IMR-90 (cell line): ENCODE measurements at regions not wholly inside any gene's neighbourhood (a gene's known extent, or its start where the extent isn't known, plus 50 kb on each side); places are given as distances from the start of the nearest gene placed in this dataset.

Experiments used
- ATAC-seq: fragments of 200-7000 bp; cut with Tn5 transposase; 2 replicates; pipeline ENCODE4 v1.9.1; 2020; ENCODE audit warnings: low read depth, mild to moderate bottlenecking, moderate library complexity
- BruUV-seq: library from RNA; stranded (reverse); fragments of 400-500 nt; replicated peaks from 2 replicates; lab custom pipeline; 2021; lab: Mats Ljungman, UMichigan
- CTCF ChIA-PET: fragments of 300-600 bp; formaldehyde crosslinking; extraction: SDS; loops from one replicate; lab custom pipeline; 2021; ENCODE audit warnings: antibody characterized with exemption; lab: Yijun Ruan, JAX
- POLR2A ChIA-PET: fragments of 300-600 bp; sonication (Branson Sonifier 250); formaldehyde crosslinking; loops from one replicate; lab custom pipeline; 2022; ENCODE audit warnings: antibody characterized with exemption; ENCODE audit not compliant: unreplicated experiment; lab: Charles Lee
- DNase-seq: peaks from one replicate; pipeline ENCODE4 v3.0.0; 2013
- H2AFZ ChIP-seq: replicated peaks from 2 replicates; pipeline ENCODE3; 2013; ENCODE audit warnings: low read length, mild to moderate bottlenecking; ENCODE audit not compliant: poor library complexity
- H2AK5ac ChIP-seq: 2 replicates; pipeline ENCODE4 v1.6.1; 2013; ENCODE audit warnings: low read depth, low read length, inconsistent platforms
- H2AK9ac ChIP-seq: replicated peaks from 2 replicates; pipeline ENCODE3; 2013; ENCODE audit warnings: mild to moderate bottlenecking, low read depth, low read length, moderate library complexity; ENCODE audit not compliant: poor library complexity
- H2BK120ac ChIP-seq: 2 replicates; pipeline ENCODE4 v1.6.1; 2013; ENCODE audit warnings: low read depth, low read length, inconsistent platforms
- H2BK15ac ChIP-seq: 3 replicates; pipeline ENCODE4 v1.6.1; 2013; ENCODE audit warnings: low read depth, low read length, inconsistent platforms
- H2BK20ac ChIP-seq: 2 replicates; pipeline ENCODE4 v1.6.1; 2013; ENCODE audit warnings: low read depth, mild to moderate bottlenecking, inconsistent platforms, low read length, moderate library complexity
- H2BK5ac ChIP-seq: 2 replicates; pipeline ENCODE4 v1.6.1; 2013; ENCODE audit warnings: mild to moderate bottlenecking, low read depth, low read length, inconsistent platforms; ENCODE audit not compliant: poor library complexity, severe bottlenecking
- H3K14ac ChIP-seq: replicated peaks from 2 replicates; pipeline ENCODE4 v1.6.1; 2013; ENCODE audit warnings: low read depth, low read length, inconsistent platforms
- H3K18ac ChIP-seq: 2 replicates; pipeline ENCODE4 v1.6.1; 2013; ENCODE audit warnings: low read depth, low read length, control low read depth
- H3K23ac ChIP-seq: 2 replicates; pipeline ENCODE4 v1.6.1; 2013; ENCODE audit warnings: low read depth, low read length, inconsistent platforms
- H3K27ac ChIP-seq: 2 replicates; pipeline ENCODE4 v1.5.1; 2013; ENCODE audit warnings: mild to moderate bottlenecking, control low read depth, low read length; ENCODE audit not compliant: insufficient read depth
- H3K27me3 ChIP-seq: 2 replicates; pipeline ENCODE4 v1.6.1; 2013; ENCODE audit warnings: low read length; ENCODE audit not compliant: control insufficient read depth, insufficient read depth
- H3K36me3 ChIP-seq: 2 replicates; pipeline ENCODE4 v1.6.1; 2013; ENCODE audit warnings: low read length, mixed read lengths; ENCODE audit not compliant: control insufficient read depth, insufficient read depth
- H3K4ac ChIP-seq: 2 replicates; pipeline ENCODE4 v1.6.1; 2013; ENCODE audit warnings: low read depth, low read length, inconsistent platforms
- H3K4me1 ChIP-seq: 2 replicates; pipeline ENCODE4 v1.6.1; 2013; ENCODE audit warnings: low read length, mixed read lengths; ENCODE audit not compliant: control insufficient read depth, insufficient read depth
- H3K4me2 ChIP-seq: 2 replicates; pipeline ENCODE4 v1.6.1; 2013; ENCODE audit warnings: low read depth, mild to moderate bottlenecking, control low read depth, low read length, moderate library complexity
- H3K4me3 ChIP-seq: 2 replicates; pipeline ENCODE4 v1.5.1; 2013; ENCODE audit warnings: low read depth, mild to moderate bottlenecking, control low read depth, low read length, moderate library complexity; ENCODE audit not compliant: insufficient read depth
- H3K56ac ChIP-seq: 2 replicates; pipeline ENCODE4 v1.6.1; 2013; ENCODE audit warnings: low read length, inconsistent platforms; ENCODE audit not compliant: insufficient read depth; ENCODE audit errors: extremely low read depth
- H3K79me1 ChIP-seq, 2 experiments: 2 replicates each; pipeline ENCODE4 v1.6.1; 2013; ENCODE audit warnings: low read length in 2 of 2, inconsistent platforms in 1 of 2, low read depth in 1 of 2
- H3K9ac ChIP-seq: 2 replicates; pipeline ENCODE4 v1.6.1; 2013; ENCODE audit warnings: low read depth, low read length, control low read depth
- H3K9me1 ChIP-seq: 2 replicates; pipeline ENCODE4 v1.6.1; 2013; ENCODE audit warnings: low read length, inconsistent platforms; ENCODE audit not compliant: insufficient read depth
- H3K9me3 ChIP-seq: 2 replicates; pipeline ENCODE4 v1.6.1; 2013; ENCODE audit warnings: low read length; ENCODE audit not compliant: control insufficient read depth, insufficient read depth
- H4K20me1 ChIP-seq: 2 replicates; pipeline ENCODE4 v1.6.1; 2013; ENCODE audit warnings: low read length, inconsistent platforms; ENCODE audit not compliant: insufficient read depth
- H4K5ac ChIP-seq: 2 replicates; pipeline ENCODE4 v1.6.1; 2013; ENCODE audit warnings: mild to moderate bottlenecking, low read depth, low read length, control low read depth
- H4K8ac ChIP-seq, 2 experiments: 2 replicates each; pipeline ENCODE4 v1.6.1; 2013; ENCODE audit warnings: low read depth in 2 of 2, low read length in 2 of 2, control low read depth in 1 of 2, inconsistent platforms in 1 of 2
- H4K91ac ChIP-seq: 2 replicates; pipeline ENCODE4 v1.6.1; 2013; ENCODE audit warnings: low read depth, low read length, inconsistent platforms; ENCODE audit not compliant: insufficient read depth
- CTCF ChIP-seq: conservative IDR thresholded peaks from 2 replicates; pipeline ENCODE4 v1.5.1; 2012; ENCODE audit warnings: mild to moderate bottlenecking, low read depth, low read length, improper control_type of control experiment
- MAFK ChIP-seq: IDR thresholded peaks from 2 replicates; pipeline ENCODE4 v1.6.1; 2012; ENCODE audit warnings: low read depth, low read length, improper control_type of control experiment
- RAD21 ChIP-seq: IDR thresholded peaks from 2 replicates; pipeline ENCODE4 v1.6.1; 2012; ENCODE audit warnings: low read length, improper control_type of control experiment
- WGBS, 2 experiments: methylation state at CpG; one replicate each; pipeline versions ENCODE4 v1.1.5 to v1.1.7; 2013; ENCODE audit warnings: missing lambda C conversion rate in 2 of 2; ENCODE audit not compliant: insufficient read length in 1 of 2; ENCODE audit errors: extremely low coverage in 2 of 2; 5-methylcytosine and 5-hydroxymethylcytosine counted together
- dilution Hi-C: fragments of 300-500 bp; cut with HindIII; formaldehyde crosslinking; loops from one replicate; pipeline ENCODE4 v1.14.3; 2018; ENCODE audit warnings: low sequenced_read_pairs; ENCODE audit not compliant: unreplicated experiment
- in situ Hi-C: fragments of 300-500 bp; cut with MboI; formaldehyde crosslinking; loops from 3 replicates; pipeline ENCODE4 v1.14.3; 2019; ENCODE audit warnings: low sequenced_read_pairs, inconsistent platforms, mixed read lengths
- intact Hi-C: fragments of 100-400 bp; cut with micrococcal nuclease; formaldehyde crosslinking; loops from 2 replicates; pipeline ENCODE4 v1.10.0; 2022

DNA sequence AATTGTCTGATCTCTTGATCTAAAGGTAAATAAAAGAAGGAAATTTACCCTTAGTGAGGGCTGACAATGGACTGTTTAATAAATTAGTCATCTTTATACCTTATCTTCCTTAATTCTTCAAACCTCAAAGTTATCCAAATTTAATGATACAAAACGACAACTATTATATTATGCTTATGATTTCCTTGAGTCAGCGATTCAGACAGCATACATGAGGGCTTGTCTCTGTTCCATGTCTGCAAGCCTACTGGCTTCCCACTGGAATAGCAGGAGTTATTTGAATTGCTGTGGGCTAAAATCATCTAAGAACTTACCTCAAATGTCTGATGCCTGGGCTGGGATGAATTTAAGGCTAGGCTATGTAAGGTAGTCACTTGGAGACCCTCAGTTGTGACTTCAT, 197.2 kb upstream of the MDGA2 start:
- no peaks in the 10 kb centered on the region for H3K4me1 ChIP-seq
- no peak overlapping the region for H2BK5ac ChIP-seq
- no peak overlapping the region for H2AK5ac ChIP-seq
- H2AK9ac ChIP-seq, result no peak overlapping the region
- peaks cover 1% of the 10 kb centered on the region; the same call in 1 of the 2 replicates for H3K9me3 ChIP-seq
- H3K14ac ChIP-seq, result no peak overlapping the region
- no peak overlapping the region for H3K23ac ChIP-seq
- no peak overlapping the region for H3K9ac ChIP-seq
- ATAC-seq (no peak), DNase-seq (no peak)
- H3K56ac ChIP-seq, result no peak overlapping the region
- no peak overlapping the region for H3K4ac ChIP-seq
- intact Hi-C loops (no loop called here), in situ Hi-C loops (no loop called here), dilution Hi-C loops (no loop called here)
- ChIA-PET CTCF (no interaction called here), POLR2A (no interaction called here)
- no peak overlapping the region for H2BK20ac ChIP-seq
- H3K36me3 ChIP-seq, result no peaks in the 10 kb centered on the region
- no peak overlapping the region for H4K8ac ChIP-seq
- no peaks in the 10 kb centered on the region for H4K20me1 ChIP-seq
- no peak for TF ChIP-seq CTCF
- no peak for TF ChIP-seq RAD21
- no peak; the same call in 1 of the 2 replicates for TF ChIP-seq MAFK
- no peak overlapping the region for H4K5ac ChIP-seq
- H2BK120ac ChIP-seq, result no peak overlapping the region
- H4K91ac ChIP-seq, result no peak overlapping the region
- WGBS, 2 experiments, result 100% methylated on average over 1 of the region's 2 CpGs; no CpG with 5 or more reads in 1 of the 2 experiments
- BruUV-seq, result no TSS peak
- H3K4me3 ChIP-seq, result no peak overlapping the region
- no peak overlapping the region for H3K4me2 ChIP-seq
- no peak overlapping the region for H2BK15ac ChIP-seq
- H2AFZ ChIP-seq, result no peak overlapping the region
- no peak overlapping the region for H3K27ac ChIP-seq
- no peaks in the 10 kb centered on the region for H3K9me1 ChIP-seq
- no peak overlapping the region for H3K18ac ChIP-seq
- H3K27me3 ChIP-seq, result no peaks in the 10 kb centered on the region
- H3K79me1 ChIP-seq, result no peaks in the 10 kb centered on the region
